ENCODE measurements at regions not wholly inside any gene's neighbourhood (a gene's known extent, or its start where the extent isn't known, plus 50 kb on each side); places are given as distances from the start of the nearest gene placed in this dataset.

DNA sequence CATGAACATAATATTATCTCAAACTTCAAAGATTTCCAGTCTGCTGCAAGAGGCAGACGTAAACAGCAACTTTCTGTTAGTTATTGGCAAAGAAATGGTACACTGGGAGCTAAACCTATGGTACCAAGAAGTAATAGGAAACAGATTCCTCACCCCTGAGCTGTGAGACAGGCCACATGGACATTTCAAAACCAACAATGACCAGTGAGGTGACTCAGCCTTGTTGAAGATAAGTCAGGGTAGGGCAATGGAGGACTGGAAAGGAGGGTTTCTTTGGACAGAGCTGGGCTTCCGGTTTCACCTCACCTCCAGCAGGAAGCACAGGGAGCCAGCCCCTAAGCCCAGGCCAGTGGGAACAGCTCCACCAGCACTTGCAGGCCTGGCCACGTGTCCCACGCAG lies 1320.5 kb downstream of the AACS start:
- no peak for DNase-seq (ENCODE audit: low spot score)

- no peak for DNase-seq (ENCODE audit: low spot score)
These were observed 1324.1 kb downstream of the AACS start for GRCh38 chr12:126389220-126389841.

DNA sequence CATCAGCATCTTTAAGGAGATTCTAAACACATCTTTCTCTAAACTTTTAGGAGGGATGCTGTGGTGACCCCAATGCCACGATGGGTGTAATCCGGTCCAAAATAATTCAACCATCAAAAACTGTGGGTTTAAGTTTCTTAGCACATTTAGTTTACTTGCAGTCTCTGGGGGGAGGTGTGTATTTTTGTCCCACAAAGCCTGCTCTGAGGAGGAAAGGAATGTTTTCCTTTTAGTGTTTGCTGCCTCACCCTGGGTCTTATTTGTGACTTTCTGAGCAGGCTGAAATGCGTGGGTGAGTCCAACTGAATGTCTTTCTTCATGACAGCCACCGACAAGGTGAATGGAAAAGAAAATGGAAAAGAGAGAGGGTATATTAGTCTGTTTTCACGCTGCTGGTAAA lies 1324.7 kb downstream of the AACS start:
- DNase-seq (ENCODE audit: low spot score): no peak

DNA sequence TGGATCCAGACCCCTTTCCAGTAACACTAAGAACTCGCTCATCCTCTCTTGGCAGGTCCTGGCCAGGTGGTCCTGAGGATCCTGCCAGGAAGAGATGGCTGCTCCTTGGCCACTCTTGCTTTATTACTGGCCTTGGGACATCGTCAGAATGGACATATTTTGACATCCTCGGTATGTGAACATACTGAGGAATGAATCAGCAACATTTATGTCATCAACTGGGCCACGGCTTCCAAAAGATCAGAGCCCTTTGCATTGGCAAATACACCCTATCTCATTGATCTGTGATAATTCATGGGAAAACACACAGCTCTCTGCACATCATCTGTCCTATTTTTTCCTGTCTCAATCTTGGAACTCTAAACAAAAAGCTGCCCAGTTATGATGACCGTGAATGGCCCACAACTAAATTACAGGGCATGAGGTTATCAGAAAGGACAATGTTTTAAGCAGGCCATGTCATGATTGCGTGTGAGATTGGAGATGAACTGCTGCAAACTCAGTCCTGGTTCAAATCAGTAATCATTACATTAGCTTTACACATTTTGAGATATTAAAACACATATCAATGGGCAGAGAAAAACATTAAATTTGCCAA lies 1325.8 kb downstream of the AACS start:
- no peak for DNase-seq (ENCODE audit: low spot score)

GRCh38 chr12:126396536-126396935 lies 1331.3 kb downstream of the AACS start:
- DNase-seq (ENCODE audit: low spot score): no peak

DNA sequence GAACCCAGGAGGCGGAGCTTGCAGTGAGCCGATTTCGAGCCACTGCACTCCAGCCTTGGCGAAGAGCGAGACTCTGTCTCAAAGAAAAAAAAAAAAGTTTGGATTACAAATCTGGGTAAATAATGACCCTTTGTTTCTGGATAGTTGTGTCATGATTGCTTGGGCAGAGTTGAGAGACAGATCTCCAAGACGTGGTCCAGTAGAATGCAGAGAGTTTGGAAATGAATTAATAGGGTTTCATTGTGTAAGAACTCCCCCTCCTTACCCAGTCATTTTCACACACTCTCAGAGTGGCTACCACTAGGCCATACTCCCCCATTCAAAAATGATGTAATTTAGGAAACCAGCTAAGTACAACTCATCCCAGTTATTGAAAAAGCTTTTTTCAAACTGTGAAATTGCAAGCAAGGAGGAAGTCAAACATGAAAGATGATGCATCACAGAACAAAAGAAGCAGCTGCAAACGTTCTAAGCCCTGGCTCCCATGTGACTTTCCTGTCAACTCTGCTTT lies 1331.9 kb downstream of the AACS start:
- no peak for DNase-seq (ENCODE audit: low spot score)

DNA sequence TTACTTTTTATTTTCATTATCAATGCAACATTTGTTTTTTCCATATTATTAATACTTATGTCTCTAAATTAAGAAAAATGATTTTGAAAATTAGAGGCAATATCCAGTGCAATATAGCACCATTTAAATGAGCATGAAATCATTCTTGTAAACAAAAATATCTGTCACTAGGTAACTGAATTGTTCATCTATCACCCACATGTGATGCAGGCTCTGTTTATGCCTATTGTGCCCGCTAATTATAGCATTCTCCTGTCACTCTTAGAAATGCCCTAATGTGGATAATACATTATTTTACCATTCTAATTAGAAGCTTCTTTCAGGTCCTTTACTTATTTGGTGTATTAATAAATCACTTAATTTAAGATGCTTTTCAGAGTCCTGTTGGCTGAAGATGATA lies 1332.4 kb downstream of the AACS start:
- DNase-seq (ENCODE audit: low spot score): no peak

DNA sequence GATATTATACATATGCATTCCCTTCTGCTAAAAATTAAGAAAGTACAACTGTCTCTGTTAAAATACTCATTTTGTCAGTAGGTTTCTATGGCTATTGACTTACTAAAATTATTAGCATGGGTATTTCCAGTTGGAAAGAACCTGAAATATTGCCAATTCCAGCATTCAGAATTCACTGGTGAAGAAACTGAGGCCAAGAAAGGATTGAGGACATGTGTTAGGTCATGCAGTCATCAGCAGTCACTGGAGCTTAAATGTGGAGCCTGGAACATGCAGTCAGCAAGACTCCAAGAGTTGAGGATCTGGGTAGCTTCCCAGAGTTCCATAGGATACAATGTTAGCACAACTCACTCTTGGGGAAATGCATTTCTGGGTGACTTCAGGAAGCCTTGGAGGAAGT lies 1335.6 kb downstream of the AACS start:
- DNase-seq (ENCODE audit: low spot score): no peak

DNA sequence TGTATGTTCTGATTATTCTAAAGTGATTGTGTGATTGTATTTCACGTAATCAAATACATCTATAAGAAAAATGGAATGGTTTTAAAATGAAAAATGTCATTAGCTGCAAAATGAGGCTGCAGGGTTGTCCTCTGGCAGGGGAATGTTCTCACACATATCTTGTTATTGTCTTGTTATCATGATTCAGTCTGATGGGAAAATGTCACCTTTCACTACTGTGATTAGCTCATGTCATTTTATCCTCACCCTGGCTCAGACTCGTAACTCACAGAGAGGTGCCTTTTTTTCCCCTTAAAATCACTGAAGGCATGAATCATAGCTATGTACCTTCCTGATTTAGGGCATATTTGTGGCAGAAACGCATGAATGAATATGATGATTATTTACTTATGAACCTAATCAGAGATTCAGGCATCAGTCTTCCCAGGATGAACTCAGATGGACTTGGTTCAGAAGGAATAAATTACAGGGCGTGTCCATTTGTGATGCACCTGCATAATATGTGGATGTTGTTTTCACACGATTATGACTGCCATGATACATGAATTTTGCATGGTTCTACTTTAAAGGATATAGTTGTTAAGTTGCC lies 1339.2 kb downstream of the AACS start:
- no peak for DNase-seq (ENCODE audit: low spot score)

DNA sequence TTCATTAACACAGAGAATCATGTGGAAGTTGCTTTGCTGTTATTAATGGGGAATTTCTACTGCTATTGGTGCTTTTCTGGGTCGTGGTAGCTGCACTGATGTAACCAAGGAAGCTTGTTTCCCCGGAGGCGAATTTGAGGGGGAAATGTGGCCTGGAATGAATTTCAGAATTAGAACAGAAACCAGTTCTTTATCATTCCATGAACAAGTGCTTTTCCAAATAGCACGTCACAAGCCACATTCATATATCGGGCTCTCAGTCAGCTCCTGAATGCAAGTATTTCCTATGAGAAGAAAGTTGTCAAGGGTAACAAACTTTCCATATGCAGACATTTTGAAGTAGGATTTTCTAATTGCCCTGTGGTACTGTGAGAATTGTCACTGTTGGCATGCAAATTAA lies 1353.2 kb downstream of the AACS start:
- DNase-seq (ENCODE audit: low spot score): no peak

- no peak for DNase-seq (ENCODE audit: low spot score)
These were observed 1353.9 kb downstream of the AACS start for GRCh38 chr12:126419131-126419530.

DNA sequence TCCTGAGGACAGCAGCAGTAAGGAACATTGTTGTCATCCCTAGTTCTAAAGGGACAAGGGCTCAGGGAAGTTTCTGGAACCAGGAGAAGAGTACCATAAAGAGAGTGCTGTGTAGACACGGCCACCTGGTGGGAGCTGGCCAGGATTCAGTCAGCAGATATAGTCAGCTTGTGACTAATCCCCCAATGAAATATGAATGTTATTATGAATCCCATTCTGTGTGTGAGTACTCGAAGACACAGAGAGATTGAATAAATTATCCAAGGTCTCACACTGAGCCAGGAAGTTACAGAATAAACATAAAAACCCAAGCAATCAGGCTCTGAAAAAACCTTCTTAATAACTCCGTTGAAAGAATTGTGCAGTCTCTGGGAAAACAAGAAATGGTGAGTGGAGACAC lies 1359.5 kb downstream of the AACS start:
- DNase-seq (ENCODE audit: low spot score): no peak

DNA sequence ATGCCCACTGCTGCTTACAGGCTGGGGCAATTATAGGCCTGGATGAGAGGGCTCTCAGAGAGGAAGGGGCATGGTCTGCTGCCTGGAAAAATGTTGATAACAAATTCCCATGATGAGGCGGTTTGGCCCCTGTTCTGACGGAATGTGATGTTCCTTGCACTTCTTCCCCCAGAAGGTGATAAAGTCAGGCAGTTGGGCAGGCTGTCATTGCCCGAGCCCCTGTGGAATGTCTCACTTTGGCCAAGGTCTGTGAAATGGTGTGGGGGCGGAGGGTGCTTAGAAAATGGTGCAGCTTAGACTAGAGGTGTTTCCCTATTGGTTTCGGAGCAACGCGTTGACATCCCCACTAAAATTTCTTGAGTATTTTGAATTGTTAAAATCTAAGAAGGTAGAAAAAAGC lies 1360.0 kb downstream of the AACS start:
- DNase-seq (ENCODE audit: low spot score): no peak

GRCh38 chr12:126428769-126429168 lies 1363.5 kb downstream of the AACS start:
- DNase-seq (ENCODE audit: low spot score): no peak

DNA sequence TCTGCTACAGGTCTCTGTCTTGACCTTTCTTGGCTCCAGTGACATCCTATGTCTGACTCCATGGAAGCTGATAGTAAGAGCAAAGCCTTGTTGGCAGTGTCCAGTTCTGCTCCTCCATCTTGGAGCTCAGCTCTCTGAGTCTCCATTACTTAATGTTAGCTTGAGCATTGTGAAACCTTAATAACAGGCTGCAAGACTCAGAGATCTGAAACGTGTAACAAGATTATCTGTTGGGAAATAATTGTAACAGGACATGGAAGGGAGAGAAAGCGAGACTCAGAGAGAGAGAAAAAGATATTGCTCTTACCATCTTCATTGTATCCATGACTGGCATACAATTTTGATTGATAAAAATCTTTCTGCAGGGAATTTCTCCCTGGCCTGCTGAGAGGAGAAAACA lies 1365.7 kb downstream of the AACS start:
- no peak for DNase-seq (ENCODE audit: low spot score)

- DNase-seq (ENCODE audit: low spot score): no peak
These were observed 1366.5 kb downstream of the AACS start for GRCh38 chr12:126431767-126432166.

DNA sequence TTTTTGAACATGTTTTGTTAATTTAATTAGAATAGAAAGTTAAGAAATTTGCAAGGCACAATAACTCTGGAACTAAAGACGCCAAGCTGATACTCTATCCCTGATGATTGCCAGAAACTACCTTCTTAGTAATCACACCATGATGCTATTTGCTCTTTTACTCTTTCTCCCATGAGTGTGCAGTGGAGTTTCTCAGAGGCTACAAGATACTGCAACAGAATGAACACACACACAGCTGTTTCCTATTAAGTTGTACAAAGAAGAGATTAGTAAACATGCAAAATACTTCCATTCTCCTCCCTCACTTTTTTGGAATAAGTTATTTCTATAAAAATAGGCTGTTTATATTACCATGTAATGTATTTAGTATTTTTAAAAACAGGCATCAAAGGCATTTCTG lies 1367.5 kb downstream of the AACS start:
- no peak for DNase-seq (ENCODE audit: low spot score)

GRCh38 chr12:126434412-126434985 lies 1369.3 kb downstream of the AACS start:
- DNase-seq (ENCODE audit: low spot score): no peak

- DNase-seq (ENCODE audit: low spot score): no peak
These were observed 1370.8 kb downstream of the AACS start for GRCh38 chr12:126436041-126436440.

- no peak for DNase-seq (ENCODE audit: low spot score)
These were observed 1372.7 kb downstream of the AACS start for GRCh38 chr12:126437934-126438333.

- DNase-seq (ENCODE audit: low spot score): no peak
These were observed 1378.7 kb downstream of the AACS start for GRCh38 chr12:126443977-126444376.

- DNase-seq (ENCODE audit: low spot score): no peak
These were observed 1382.1 kb downstream of the AACS start for GRCh38 chr12:126447346-126447745.

DNA sequence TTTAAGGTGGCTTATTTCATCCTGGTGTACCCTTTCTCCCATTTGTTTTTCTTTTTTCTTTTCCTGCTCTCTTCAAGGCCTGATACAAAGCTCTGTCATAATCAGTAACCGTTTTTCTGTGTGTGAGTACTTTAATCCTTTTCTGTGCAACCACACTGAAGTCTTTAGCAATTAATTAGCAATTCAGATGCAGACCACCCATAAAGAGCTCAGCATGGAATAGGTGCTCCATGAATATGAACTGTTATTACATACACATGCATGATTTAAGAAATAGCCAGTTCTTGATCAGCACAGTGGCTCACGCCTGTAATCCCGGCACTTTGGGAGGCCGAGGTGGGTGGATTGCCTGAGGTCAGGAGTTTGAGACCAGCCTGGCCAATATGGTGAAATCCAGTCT lies 1386.6 kb downstream of the AACS start:
- no peak for DNase-seq (ENCODE audit: low spot score)
